PC-3 (cell line): ENCODE measurements at regions not wholly inside any gene's neighbourhood (a gene's known extent, or its start where the extent isn't known, plus 50 kb on each side); places are given as distances from the start of the nearest gene placed in this dataset.

Experiments used
- ATAC-seq: fragments of 200-7000 bp; cut with Tn5 transposase; 2 replicates; pipeline ENCODE4 v1.9.1; 2020; ENCODE audit warnings: mild to moderate bottlenecking, moderate library complexity
- BruUV-seq: library from RNA; stranded (reverse); fragments of 400-500 nt; replicated peaks from 2 replicates; lab custom pipeline; 2021; lab: Mats Ljungman, UMichigan
- CTCF ChIA-PET: fragments of 300-600 bp; sonication (Branson Sonifier 250); formaldehyde crosslinking; loops from one replicate; lab custom pipeline; 2022; ENCODE audit warnings: antibody characterized with exemption; lab: Charles Lee
- POLR2A ChIA-PET: fragments of 300-600 bp; sonication (Branson Sonifier 250); formaldehyde crosslinking; loops from one replicate; lab custom pipeline; 2022; ENCODE audit warnings: antibody characterized with exemption; ENCODE audit not compliant: unreplicated experiment; lab: Charles Lee
- DNase-seq: peaks from one replicate; pipeline ENCODE4 v3.0.0-alpha.2; 2015
- H2AFZ ChIP-seq: fragments of 300-600 bp; sonication (generic); 2 replicates; pipeline ENCODE4 v1.6.0; 2016; ENCODE audit warnings: antibody characterized with exemption, low read length
- H3F3A ChIP-seq: fragments of 300-600 bp; sonication (generic); one replicate; pipeline ENCODE4 v1.6.0; 2017; ENCODE audit warnings: antibody characterized with exemption, low read length, control low read depth, mild to moderate bottlenecking; ENCODE audit not compliant: unreplicated experiment
- H3K27ac ChIP-seq: fragments of 300-600 bp; sonication (generic); 2 replicates; pipeline ENCODE4 v1.5.1; 2016; ENCODE audit warnings: mild to moderate bottlenecking, low read length
- H3K27me3 ChIP-seq: fragments of 300-600 bp; sonication (generic); 2 replicates; pipeline ENCODE4 v1.6.1; 2016; ENCODE audit warnings: low read length, mixed read lengths
- H3K36me3 ChIP-seq: fragments of 300-600 bp; sonication (generic); 2 replicates; pipeline ENCODE4 v1.6.1; 2016; ENCODE audit warnings: low read depth, mixed run types, low read length, mixed read lengths
- H3K4me1 ChIP-seq: fragments of 300-600 bp; sonication (generic); 2 replicates; pipeline ENCODE4 v1.5.1; 2016; ENCODE audit warnings: low read length; ENCODE audit not compliant: insufficient read depth
- H3K4me2 ChIP-seq: fragments of 300-600 bp; sonication (generic); 2 replicates; pipeline ENCODE4 v1.6.0; 2016; ENCODE audit warnings: low read length
- H3K4me3 ChIP-seq: fragments of 300-600 bp; sonication (generic); 2 replicates; pipeline ENCODE4 v1.5.1; 2016; ENCODE audit warnings: mild to moderate bottlenecking, low read length, mixed read lengths
- H3K79me2 ChIP-seq: fragments of 300-600 bp; sonication (generic); 2 replicates; pipeline ENCODE4 v1.6.1; 2017; ENCODE audit warnings: low read length, mixed read lengths
- H3K9ac ChIP-seq: fragments of 300-600 bp; sonication (generic); 2 replicates; pipeline ENCODE4 v1.6.0; 2016; ENCODE audit warnings: mild to moderate bottlenecking, low read length
- H3K9me2 ChIP-seq: fragments of 300-600 bp; sonication (generic); replicated peaks from 2 replicates; pipeline ENCODE4 v1.6.1; 2016; ENCODE audit warnings: mixed run types, low read length, mixed read lengths
- H3K9me3 ChIP-seq: fragments of 300-600 bp; sonication (generic); 2 replicates; pipeline ENCODE4 v1.6.1; 2016; ENCODE audit warnings: low read length, mixed read lengths
- H4K20me1 ChIP-seq: fragments of 300-600 bp; sonication (generic); 2 replicates; pipeline ENCODE4 v1.6.1; 2016; ENCODE audit warnings: low read length, mixed read lengths
- EZH2 ChIP-seq: fragments of 300-600 bp; sonication (generic); IDR thresholded peaks from one replicate; pipeline ENCODE4 v1.6.1; 2017; ENCODE audit warnings: antibody characterized with exemption, mild to moderate bottlenecking, low read length; ENCODE audit not compliant: unreplicated experiment
- EZH2phosphoT487 ChIP-seq: fragments of 300-600 bp; sonication (generic); IDR thresholded peaks from 2 replicates; pipeline ENCODE4 v1.6.1; 2018; ENCODE audit warnings: mild to moderate bottlenecking, antibody characterized with exemption, low read length, borderline replicate concordance
- intact Hi-C: fragments of 100-400 bp; cut with micrococcal nuclease; formaldehyde crosslinking; loops from 2 replicates; pipeline ENCODE4 v1.9.0; 2023
- TF ChIP-seq, protein P1 (sequence below): fragments of 300-600 bp; sonication (generic); conservative IDR thresholded peaks from 2 replicates; pipeline ENCODE4 v1.5.1; 2017; ENCODE audit warnings: antibody characterized with exemption, low read depth, mild to moderate bottlenecking, low read length

DNA sequence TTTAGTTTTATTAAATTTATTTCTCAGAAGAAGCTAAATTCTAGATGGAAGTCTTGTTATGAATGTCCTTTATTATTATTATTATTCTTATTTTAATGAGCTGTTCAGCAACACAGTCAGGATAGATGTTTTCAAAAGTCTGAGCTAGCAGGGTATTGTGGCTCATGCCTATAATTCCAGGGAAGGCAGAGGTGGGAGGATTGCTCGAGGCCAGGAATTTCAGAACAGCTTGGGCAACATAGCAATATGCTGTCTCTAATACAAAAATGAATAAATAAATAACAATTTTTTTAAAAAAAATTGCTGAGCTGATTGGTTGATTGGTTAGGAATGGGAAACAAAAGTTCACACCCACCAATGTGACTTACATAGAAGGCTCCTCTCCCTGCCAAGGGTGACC, 274.1 kb upstream of the CYRIA start:
- Histone ChIP-seq H4K20me1 (no peaks in the 10 kb centered on the region), H3K4me3 (no peak overlapping the region), H3K9me3 (peaks cover 27% of the 10 kb centered on the region), H3K4me2 (no peak overlapping the region), H3K79me2 (no peaks in the 10 kb centered on the region), H3F3A (no peaks in the 10 kb centered on the region), H3K27me3 (no peaks in the 10 kb centered on the region), H3K9me2 (no peaks in the 10 kb centered on the region), H2AFZ (no peak overlapping the region), H3K27ac (no peak overlapping the region), H3K36me3 (no peaks in the 10 kb centered on the region), H3K4me1 (no peaks in the 10 kb centered on the region), H3K9ac (no peak overlapping the region)
- BruUV-seq, result no TSS peak
- no peak for TF ChIP-seq EZH2
- TF ChIP-seq EZH2phosphoT487, result no peak
- TF ChIP-seq, protein P1, sequence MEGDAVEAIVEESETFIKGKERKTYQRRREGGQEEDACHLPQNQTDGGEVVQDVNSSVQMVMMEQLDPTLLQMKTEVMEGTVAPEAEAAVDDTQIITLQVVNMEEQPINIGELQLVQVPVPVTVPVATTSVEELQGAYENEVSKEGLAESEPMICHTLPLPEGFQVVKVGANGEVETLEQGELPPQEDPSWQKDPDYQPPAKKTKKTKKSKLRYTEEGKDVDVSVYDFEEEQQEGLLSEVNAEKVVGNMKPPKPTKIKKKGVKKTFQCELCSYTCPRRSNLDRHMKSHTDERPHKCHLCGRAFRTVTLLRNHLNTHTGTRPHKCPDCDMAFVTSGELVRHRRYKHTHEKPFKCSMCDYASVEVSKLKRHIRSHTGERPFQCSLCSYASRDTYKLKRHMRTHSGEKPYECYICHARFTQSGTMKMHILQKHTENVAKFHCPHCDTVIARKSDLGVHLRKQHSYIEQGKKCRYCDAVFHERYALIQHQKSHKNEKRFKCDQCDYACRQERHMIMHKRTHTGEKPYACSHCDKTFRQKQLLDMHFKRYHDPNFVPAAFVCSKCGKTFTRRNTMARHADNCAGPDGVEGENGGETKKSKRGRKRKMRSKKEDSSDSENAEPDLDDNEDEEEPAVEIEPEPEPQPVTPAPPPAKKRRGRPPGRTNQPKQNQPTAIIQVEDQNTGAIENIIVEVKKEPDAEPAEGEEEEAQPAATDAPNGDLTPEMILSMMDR, result no peak
- ATAC-seq, result no peak
- ChIA-PET POLR2A (no interaction called here), CTCF (no interaction called here)
- intact Hi-C loops, result no loop called here
- DNase-seq, result no peak

DNA sequence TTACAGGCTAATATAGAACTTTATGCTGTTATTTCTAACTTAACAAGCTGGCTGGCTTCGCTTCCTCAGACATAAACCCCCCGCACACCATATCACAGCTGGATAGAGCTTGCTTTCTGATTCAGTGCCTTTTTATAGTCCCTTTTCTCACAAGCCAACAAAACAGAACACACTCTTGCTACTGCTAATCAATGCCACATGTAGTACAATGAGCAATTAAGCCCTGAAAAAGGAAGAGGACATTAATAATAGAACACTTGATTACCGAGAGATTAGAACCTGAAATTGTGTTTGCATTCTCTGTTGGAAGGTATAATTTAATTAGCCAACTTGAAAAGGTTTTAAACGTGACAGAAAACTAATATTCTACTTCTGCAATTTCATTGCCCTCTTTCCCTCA, 267.7 kb upstream of the CYRIA start:
- CTCF ChIA-PET, result no interaction called here
- Histone ChIP-seq H3K79me2 (no peaks in the 10 kb centered on the region), H3K4me3 (no peak overlapping the region), H2AFZ (no peak overlapping the region), H3K9me2 (no peaks in the 10 kb centered on the region), H3F3A (no peaks in the 10 kb centered on the region), H4K20me1 (no peaks in the 10 kb centered on the region), H3K9ac (no peak overlapping the region), H3K4me1 (no peaks in the 10 kb centered on the region), H3K27ac (no peak overlapping the region), H3K9me3 (peaks cover 13% of the 10 kb centered on the region; the same call in 1 of the 2 replicates), H3K4me2 (no peak overlapping the region), H3K27me3 (no peaks in the 10 kb centered on the region), H3K36me3 (no peaks in the 10 kb centered on the region)
- DNase-seq, result no peak
- no TSS peak for BruUV-seq
- TF ChIP-seq EZH2, result no peak
- TF ChIP-seq, protein P1, result no peak
- no peak for TF ChIP-seq EZH2phosphoT487
- intact Hi-C loops, result no loop called here
- ATAC-seq, result no peak
- POLR2A ChIA-PET, result no interaction called here

DNA sequence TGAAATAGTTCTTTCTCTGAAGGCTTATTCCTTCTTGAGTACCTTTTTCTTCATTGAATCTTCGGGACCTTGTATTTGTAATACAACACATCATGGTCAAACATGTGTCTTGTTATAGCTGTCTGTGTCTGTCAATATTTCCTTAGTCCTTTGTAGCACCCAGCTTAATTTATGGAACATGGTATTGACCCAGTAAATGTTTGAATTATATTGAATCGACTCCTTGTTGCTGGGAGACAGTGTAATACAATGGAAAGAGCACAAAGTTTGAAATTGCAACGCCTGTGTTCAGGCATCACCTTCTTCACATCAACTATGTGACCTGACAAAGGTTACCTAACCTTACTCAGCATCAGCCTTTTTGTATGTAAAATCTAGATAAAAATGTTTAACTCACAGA, 267.2 kb upstream of the CYRIA start:
- no peaks in the 10 kb centered on the region for H3K9me2 ChIP-seq

More for the DNA sequence above, 267.2 kb upstream of the CYRIA start:
- Histone ChIP-seq H3K27ac (no peak overlapping the region), H4K20me1 (no peaks in the 10 kb centered on the region), H3K79me2 (no peaks in the 10 kb centered on the region), H3K4me2 (no peak overlapping the region), H3K9me3 (peaks cover 10% of the 10 kb centered on the region; the same call in 1 of the 2 replicates), H3K4me3 (no peak overlapping the region), H3K36me3 (no peaks in the 10 kb centered on the region), H3K4me1 (no peaks in the 10 kb centered on the region), H2AFZ (no peak overlapping the region), H3K9ac (no peak overlapping the region), H3K27me3 (no peaks in the 10 kb centered on the region), H3F3A (no peaks in the 10 kb centered on the region)
- intact Hi-C loops, result no loop called here
- DNase-seq (no peak), ATAC-seq (no peak)
- TF ChIP-seq, protein P1, result no peak
- TF ChIP-seq EZH2 (no peak), EZH2phosphoT487 (no peak)
- ChIA-PET POLR2A (no interaction called here), CTCF (no interaction called here)
- no TSS peak for BruUV-seq
